ENCODE measurements at regions not wholly inside any gene's neighbourhood (a gene's known extent, or its start where the extent isn't known, plus 50 kb on each side); places are given as distances from the start of the nearest gene placed in this dataset.
"Not testable (repeated sequence)": the region's sequence is repeated elsewhere in the genome, so short reads cannot be mapped to it uniquely, and the experiment has no call there.

DNA sequence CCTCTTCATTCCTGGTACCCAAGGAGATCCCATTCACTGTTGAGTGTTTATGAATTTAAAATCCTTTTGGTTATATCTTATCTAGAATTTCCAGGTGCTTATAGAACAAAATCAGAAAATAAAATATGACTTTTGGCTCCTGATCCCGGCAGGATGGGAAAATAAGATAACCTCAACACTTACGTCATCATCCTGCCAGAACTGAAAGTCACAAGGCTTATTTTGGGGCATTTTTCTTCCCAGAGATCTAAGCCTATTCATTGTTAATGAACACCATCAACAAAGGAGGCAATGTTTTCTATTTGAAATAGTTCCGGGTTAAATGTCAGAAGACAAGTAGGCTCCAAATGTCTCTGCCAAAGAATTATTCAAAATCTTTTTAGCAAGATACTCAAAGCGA lies 580.6 kb downstream of the TFAP2A start:
- DNase-seq (ENCODE audit: low spot score) = no peak

- no peak for DNase-seq (ENCODE audit: low spot score)
These were observed 583.1 kb downstream of the TFAP2A start for GRCh38 chr6:9831783-9832182.

- DNase-seq (ENCODE audit: low spot score) = no peak
These were observed 584.1 kb downstream of the TFAP2A start for GRCh38 chr6:9830808-9831207.

DNA sequence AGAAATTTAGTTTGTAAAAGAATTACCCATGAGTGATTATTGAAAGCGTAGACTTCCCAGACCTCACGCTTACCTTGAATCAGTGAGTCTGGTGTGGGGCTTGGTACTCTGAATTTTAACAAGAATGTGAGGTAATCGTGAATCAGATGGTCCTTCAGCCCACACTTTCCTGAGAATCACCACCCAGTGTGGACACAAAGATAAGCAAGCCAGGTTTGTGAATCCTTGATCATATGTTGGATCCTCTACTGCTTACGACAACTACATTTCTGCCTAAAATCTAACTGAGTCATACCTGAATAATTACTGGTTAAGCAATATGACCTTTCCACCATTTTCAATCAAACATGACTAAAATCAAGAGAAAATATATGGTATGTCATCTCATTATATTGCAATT lies 589.3 kb downstream of the TFAP2A start:
- DNase-seq (ENCODE audit: low spot score) = no peak

DNA sequence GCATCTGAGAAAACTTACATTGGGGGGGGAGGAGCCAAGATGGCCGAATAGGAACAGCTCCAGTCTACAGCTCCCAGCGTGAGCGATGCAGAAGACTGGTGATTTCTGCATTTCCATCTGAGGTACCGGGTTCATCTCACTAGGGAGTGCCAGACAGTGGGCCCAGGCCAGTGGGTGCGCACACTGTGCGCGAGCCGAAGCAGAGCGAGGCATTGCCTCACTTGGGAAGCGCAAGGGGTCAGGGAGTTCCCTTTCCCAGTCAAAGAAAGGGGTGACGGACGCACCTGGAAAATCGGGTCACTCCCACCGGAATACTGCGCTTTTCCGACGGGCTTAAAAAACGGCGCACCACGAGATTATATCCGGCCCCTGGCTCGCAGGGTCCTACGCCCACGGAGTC lies 604.1 kb downstream of the TFAP2A start:
- DNase-seq (ENCODE audit: low spot score) = not testable (repeated sequence)

GRCh38 chr6:9810286-9810685 lies 604.6 kb downstream of the TFAP2A start:
- DNase-seq (ENCODE audit: low spot score) = no peak

DNA sequence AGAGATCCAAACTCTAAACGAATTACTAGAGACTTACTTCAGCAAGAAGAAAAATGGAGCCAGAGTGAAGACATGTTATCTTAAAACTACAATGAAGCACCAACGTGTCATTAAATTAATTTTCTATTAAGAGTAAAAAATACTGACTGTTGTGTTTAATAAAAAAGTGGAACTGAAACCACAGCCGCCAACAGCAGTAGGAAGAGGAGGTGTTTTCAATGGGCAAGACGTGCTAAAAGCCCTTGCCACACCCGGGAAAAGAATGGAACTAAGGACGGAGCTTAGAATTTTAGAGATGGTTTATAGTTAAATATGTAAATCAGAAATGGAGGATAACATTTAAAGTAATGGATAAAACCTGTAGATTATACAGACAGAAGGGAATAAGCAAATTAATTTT lies 608.7 kb downstream of the TFAP2A start:
- no peak for DNase-seq (ENCODE audit: low spot score)

DNA sequence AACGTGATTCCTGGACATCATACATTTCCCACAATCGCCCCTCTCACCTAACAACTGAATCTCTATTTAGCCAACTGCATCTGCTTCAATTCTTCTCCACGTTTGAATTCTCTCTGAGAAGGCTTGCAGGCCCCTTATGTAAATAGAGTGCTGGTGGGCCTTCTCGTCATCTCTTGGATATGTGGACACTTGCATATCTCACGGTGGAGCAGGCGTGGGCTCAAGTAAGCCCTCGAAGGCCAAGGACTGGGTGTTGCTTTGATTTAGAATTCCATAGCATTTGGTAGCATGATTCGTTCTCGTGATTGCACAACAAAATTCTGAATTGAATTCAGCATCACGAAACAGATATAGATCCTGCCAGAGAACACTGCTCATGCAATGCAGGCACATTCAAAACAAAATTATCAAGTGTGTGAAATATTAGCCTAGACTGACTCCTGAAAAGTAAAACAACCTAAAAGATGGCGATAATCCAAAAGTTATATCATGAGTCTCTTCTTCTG lies 613.6 kb downstream of the TFAP2A start:
- DNase-seq (ENCODE audit: low spot score) = no peak

DNA sequence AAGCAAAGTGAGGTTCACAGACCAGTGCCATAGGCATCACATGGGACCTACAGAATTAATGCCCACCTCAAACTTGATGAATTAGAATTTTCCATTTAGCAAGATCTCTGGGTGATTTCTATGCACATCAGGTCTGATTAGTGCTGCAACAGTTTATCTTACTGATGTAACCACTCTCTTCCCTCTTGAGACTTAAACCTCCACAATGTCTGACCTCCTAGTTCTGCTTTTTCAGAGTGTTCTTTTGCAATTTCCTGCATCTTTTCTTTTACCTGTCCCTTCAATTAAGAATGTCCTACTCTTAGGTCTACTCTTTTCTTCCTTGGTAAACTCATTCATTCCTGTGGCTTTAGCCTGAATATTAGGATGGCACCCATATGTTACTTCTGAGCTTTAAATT lies 615.3 kb downstream of the TFAP2A start:
- DNase-seq (ENCODE audit: low spot score) = no peak

- no peak for DNase-seq (ENCODE audit: low spot score)
These were observed 618.0 kb downstream of the TFAP2A start for GRCh38 chr6:9796827-9797226.

DNA sequence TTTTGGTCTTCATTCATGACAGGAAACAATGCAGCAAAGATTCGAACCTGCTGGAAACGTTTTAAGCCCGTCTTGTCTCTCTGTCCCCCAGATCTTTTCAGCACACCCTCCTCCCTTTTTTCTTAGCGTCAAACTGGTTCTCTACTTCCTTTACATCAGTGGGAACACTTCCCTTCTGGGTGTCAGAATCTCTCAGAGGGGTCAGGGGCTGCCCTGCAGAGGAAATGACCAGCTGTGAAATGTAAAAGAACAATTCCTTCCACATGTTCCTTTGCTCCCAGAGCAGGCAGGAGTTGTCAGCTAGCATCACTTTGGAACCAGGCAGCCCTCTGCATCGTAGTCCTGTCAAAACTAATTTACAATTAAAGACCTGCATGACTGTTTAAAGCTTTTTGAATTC lies 619.0 kb downstream of the TFAP2A start:
- DNase-seq (ENCODE audit: low spot score) = no peak

GRCh38 chr6:9789201-9789600 lies 625.7 kb downstream of the TFAP2A start:
- DNase-seq (ENCODE audit: low spot score) = no peak

- DNase-seq (ENCODE audit: low spot score) = no peak
These were observed 630.1 kb downstream of the TFAP2A start for GRCh38 chr6:9784786-9785185.

GRCh38 chr6:9783567-9783966 lies 631.3 kb downstream of the TFAP2A start:
- DNase-seq (ENCODE audit: low spot score) = no peak

GRCh38 chr6:9766240-9766915 lies 648.5 kb downstream of the TFAP2A start:
- no peak for DNase-seq (ENCODE audit: low spot score)

- no peak for DNase-seq (ENCODE audit: low spot score)
These were observed 653.7 kb downstream of the TFAP2A start for GRCh38 chr6:9761220-9761619.

DNA sequence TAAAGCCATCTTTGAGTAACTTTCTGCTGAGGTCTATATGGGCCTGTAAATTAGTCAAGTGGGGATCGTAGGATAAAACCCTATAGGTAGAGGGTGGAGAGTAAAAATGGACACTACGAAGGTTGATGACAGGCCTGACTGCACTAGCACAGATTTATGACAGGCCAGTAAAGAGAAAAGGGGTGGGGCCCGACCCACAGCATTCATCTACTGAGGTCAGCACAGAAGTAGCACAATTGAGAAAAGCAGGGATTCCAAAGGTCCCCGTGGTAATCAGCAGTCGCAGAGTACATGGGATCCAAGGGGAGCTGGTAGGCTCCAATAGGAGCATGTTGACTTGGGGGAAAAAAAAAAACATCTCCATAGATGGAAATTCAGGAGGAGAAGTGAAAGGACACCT lies 660.4 kb downstream of the TFAP2A start:
- no peak for DNase-seq (ENCODE audit: low spot score)

GRCh38 chr6:9745966-9746365 lies 668.9 kb downstream of the TFAP2A start:
- DNase-seq (ENCODE audit: low spot score) = no peak

GRCh38 chr6:9745476-9745875 lies 669.4 kb downstream of the TFAP2A start:
- no peak for DNase-seq (ENCODE audit: low spot score)

DNA sequence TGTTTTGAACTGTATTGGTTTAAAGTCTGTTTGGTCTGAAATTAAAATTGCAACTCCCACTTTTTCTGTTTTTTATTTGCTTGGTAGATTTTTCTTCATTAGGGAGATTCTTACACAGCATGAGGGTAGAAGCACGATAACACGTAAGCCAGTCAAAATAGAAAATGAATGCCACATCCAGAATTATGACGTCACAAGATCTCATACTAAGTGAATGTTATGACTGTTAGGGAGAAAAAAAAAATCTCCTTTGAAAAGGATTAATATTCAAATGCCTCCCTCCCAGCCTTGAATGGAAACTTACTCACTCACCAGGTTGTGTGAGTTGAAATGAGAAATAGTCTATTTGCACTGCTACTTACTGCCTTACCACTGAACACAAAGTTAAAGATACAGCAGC lies 670.8 kb downstream of the TFAP2A start:
- no peak for DNase-seq (ENCODE audit: low spot score)

- no peak for DNase-seq (ENCODE audit: low spot score)
These were observed 682.8 kb downstream of the TFAP2A start for GRCh38 chr6:9732056-9732455.

- not testable (repeated sequence) for DNase-seq (ENCODE audit: low spot score)
These were observed 689.1 kb downstream of the TFAP2A start for GRCh38 chr6:9725776-9726175.

- DNase-seq (ENCODE audit: low spot score) = no peak
These were observed 697.3 kb downstream of the TFAP2A start for GRCh38 chr6:9717568-9717967.

- DNase-seq (ENCODE audit: low spot score) = no peak
These were observed 703.5 kb downstream of the TFAP2A start for GRCh38 chr6:9711365-9711764.

Data from HT-29 (cell line).